ENCODE measurements at regions not wholly inside any gene's neighbourhood (a gene's known extent, or its start where the extent isn't known, plus 50 kb on each side); places are given as distances from the start of the nearest gene placed in this dataset.
"Not testable (repeated sequence)": the region's sequence is repeated elsewhere in the genome, so short reads cannot be mapped to it uniquely, and the experiment has no call there.

DNA sequence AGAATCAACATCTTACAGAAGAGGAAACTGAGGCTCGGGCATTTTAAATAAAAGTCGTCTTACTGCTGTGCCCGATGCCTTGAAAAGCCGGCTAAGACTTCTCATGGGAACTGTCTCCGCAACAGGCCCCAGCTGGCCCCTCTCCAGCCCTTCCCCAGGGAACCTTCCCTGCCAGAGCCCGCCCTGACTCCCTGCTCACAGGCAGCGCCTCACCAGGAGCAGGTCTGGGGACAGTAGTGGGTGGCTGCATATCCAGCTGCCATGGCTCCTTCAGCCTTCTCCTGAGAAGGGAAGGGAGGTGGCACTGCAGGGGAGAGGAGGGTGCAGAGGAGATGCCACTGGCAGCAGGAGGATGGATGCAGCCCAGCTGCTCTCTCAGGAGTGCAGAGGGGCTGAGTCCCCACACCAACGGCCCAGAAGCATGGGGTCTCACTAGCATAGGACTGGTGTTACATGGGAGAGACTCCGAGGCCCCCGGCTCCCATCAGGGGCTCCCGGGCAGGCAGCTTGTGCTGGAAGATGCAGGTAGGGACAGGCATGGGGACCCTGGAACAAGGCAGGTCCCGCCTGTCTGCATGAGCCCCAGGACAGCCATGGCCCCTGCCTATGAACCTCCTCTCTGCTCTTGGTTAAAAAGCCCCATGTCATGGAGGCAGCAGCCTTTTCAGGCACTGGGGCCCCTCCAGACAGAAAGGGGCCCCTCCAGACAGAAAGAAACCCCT, 216.4 kb upstream of the SGCG start:
- no peak overlapping the region for H3K27ac Mint-ChIP-seq

GRCh38 chr13:22965011-22965857, 215.5 kb upstream of the SGCG start:
- not testable (repeated sequence) for H3K4me1 Mint-ChIP-seq, H3K27ac Mint-ChIP-seq, H3K36me3 Mint-ChIP-seq, H3K9me3 Mint-ChIP-seq, H3K4me3 Mint-ChIP-seq, DNase-seq, H3K27me3 Mint-ChIP-seq

More for the DNA sequence above, 216.4 kb upstream of the SGCG start:
- H3K27me3 Mint-ChIP-seq = peaks cover 6% of the 10 kb centered on the region
- H3K9me3 Mint-ChIP-seq = no peaks in the 10 kb centered on the region
- H3K4me3 Mint-ChIP-seq = no peak overlapping the region
- DNase-seq = no peak
- H3K4me1 Mint-ChIP-seq = no peaks in the 10 kb centered on the region
- no peaks in the 10 kb centered on the region for H3K36me3 Mint-ChIP-seq

DNA sequence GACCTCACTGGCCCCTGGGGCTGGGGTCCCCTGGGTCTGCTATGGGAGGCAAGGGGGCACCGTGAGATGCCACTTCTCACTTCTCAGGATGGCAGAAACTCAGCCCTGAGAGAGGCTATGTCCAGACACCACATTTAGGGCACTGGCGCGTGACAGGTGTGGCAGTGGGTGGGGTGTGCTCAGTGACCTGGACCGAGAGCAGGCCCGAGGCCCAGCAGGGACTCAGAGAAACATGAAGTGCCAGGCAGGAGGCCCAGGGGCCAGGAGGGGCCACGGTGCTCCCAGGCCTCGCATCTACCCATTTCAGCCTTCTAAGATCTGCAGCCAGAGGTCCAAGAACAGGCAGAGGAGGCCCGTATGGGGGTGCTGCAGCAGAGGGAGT, 214.9 kb upstream of the SGCG start:
- not testable (repeated sequence) for H3K27ac Mint-ChIP-seq, DNase-seq, H3K4me1 Mint-ChIP-seq, H3K27me3 Mint-ChIP-seq, H3K4me3 Mint-ChIP-seq, H3K9me3 Mint-ChIP-seq, H3K36me3 Mint-ChIP-seq

- H3K4me3 Mint-ChIP-seq, H3K36me3 Mint-ChIP-seq, H3K27ac Mint-ChIP-seq, H3K9me3 Mint-ChIP-seq, H3K27me3 Mint-ChIP-seq, H3K4me1 Mint-ChIP-seq, DNase-seq: not testable (repeated sequence)
These were observed 214.0 kb upstream of the SGCG start for GRCh38 chr13:22966753-22967152.

GRCh38 chr13:22967669-22968068, 213.1 kb upstream of the SGCG start:
- H3K9me3 Mint-ChIP-seq = no peaks in the 10 kb centered on the region
- H3K4me1 Mint-ChIP-seq = no peaks in the 10 kb centered on the region
- no peak overlapping the region for H3K27ac Mint-ChIP-seq
- no peak for DNase-seq
- H3K36me3 Mint-ChIP-seq = no peaks in the 10 kb centered on the region
- no peak overlapping the region for H3K4me3 Mint-ChIP-seq
- H3K27me3 Mint-ChIP-seq = no peaks in the 10 kb centered on the region

GRCh38 chr13:22979952-22980351, 200.8 kb upstream of the SGCG start:
- peaks cover 5% of the 10 kb centered on the region for H3K27me3 Mint-ChIP-seq
- peaks cover 6% of the 10 kb centered on the region for H3K9me3 Mint-ChIP-seq
- H3K27ac Mint-ChIP-seq = no peak overlapping the region
- no peak overlapping the region for H3K4me3 Mint-ChIP-seq
- H3K4me1 Mint-ChIP-seq = no peaks in the 10 kb centered on the region
- no peaks in the 10 kb centered on the region for H3K36me3 Mint-ChIP-seq
- DNase-seq = no peak

DNA sequence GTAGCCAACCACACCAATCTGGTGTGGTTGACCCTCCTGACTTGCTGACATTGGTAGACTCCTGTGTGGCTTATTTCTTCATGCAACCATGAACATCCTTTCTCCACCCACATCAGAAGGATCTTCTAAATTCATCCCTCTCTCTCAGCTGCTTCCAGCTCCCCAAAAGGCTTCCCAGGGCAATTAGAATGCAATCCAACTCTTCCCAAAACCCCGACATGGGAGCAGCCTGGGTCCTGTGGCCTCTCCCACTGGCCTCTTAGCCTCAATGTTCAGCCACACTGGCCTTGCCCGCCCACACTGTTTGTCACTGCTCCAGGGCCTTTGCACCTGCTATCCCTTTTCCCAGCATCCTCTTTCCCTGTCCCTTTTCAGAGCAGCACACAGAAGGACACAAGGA, 199.8 kb upstream of the SGCG start:
- H3K4me1 Mint-ChIP-seq = no peaks in the 10 kb centered on the region
- peaks cover 6% of the 10 kb centered on the region for H3K9me3 Mint-ChIP-seq
- DNase-seq = no peak
- H3K36me3 Mint-ChIP-seq = no peaks in the 10 kb centered on the region
- H3K27me3 Mint-ChIP-seq = peaks cover 5% of the 10 kb centered on the region
- no peak overlapping the region for H3K27ac Mint-ChIP-seq
- H3K4me3 Mint-ChIP-seq = no peak overlapping the region

DNA sequence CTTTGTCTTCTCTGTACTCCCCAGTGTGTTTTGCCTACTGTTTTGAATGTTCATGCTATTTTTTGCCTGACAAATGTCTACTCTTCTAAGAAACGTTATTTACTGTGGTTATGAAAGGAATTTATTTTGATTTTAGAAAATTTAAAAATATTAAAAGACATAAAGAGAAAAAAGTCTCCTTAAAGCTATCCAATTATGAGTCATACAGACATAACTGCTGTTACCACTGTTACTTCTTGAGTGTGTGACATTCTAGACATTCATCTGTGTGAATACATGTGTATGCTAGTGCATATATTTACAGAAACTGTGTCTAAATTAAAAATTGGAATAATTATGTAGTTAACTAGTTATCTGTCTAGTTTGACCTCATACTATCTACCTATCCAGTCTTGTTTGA, 187.6 kb upstream of the SGCG start:
- Mint-ChIP-seq H3K27ac (no peak overlapping the region), H3K27me3 (peaks cover 4% of the 10 kb centered on the region), H3K36me3 (no peaks in the 10 kb centered on the region), H3K4me3 (no peak overlapping the region), H3K4me1 (no peaks in the 10 kb centered on the region), H3K9me3 (peaks cover 1% of the 10 kb centered on the region)
- no peak for DNase-seq

DNA sequence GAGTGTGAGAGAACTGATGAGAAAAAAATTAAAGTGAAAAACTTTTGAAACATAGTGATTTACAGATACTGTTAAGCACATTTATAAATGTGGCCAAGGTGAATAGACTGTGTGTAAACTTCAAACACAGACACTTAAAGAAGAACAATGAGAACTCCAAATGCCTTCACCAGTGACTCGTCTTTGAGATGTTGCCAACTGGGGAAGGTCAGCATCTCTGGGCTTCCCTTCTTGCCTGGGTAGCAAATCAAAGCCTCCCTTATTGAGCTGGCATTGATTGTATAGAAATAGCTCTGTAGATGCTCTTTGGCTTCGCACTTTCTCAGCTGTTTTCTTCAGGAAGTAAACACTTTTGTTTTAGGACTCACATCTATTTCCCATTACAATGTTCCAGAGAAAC, 177.3 kb upstream of the SGCG start:
- Mint-ChIP-seq H3K4me1 (no peaks in the 10 kb centered on the region), H3K27me3 (peaks cover 3% of the 10 kb centered on the region), H3K4me3 (no peak overlapping the region), H3K9me3 (peaks cover 9% of the 10 kb centered on the region), H3K36me3 (no peaks in the 10 kb centered on the region), H3K27ac (no peak overlapping the region)
- no peak for DNase-seq

DNA sequence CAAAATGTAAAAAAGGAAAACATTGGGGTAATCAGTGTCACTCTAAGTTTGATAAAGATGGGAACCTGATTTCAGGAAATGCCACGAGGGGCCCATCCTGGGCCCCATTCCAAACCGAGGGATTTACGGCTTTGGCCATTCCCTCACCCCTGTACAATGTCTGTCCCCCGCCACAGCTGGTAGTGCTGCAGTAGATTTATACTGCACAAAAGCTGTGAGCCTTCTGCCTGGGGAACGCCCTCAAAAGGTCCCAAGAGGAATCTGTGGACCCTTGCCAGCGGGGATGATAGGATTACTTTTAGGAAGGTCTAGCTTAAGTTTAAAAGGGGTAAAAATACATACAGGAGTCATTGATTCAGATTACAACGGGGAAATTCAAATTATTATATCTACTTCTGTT, 173.4 kb upstream of the SGCG start:
- H3K27me3 Mint-ChIP-seq = peaks cover 3% of the 10 kb centered on the region
- H3K4me1 Mint-ChIP-seq = no peaks in the 10 kb centered on the region
- peaks cover 2% of the 10 kb centered on the region for H3K9me3 Mint-ChIP-seq
- no peak overlapping the region for H3K27ac Mint-ChIP-seq
- H3K4me3 Mint-ChIP-seq = no peak overlapping the region
- no peak for DNase-seq
- no peaks in the 10 kb centered on the region for H3K36me3 Mint-ChIP-seq

DNA sequence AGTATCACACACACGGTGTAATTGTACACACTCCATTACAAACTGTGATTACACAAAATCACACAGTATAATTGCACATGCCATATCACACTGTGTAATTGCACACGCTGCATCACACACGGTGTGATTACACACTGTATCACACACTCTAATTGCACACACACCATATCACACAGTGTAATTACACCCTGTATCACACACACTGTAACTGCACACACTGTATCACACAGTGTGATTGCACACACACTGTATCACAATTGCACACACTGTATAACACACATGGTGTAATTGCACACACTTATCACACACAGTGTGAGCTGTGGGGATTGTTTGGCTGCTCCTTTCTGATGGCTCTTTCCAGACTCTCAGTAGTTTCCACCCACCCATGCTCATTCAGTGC, 162.6 kb upstream of the SGCG start:
- Mint-ChIP-seq H3K36me3 (no peaks in the 10 kb centered on the region), H3K27ac (no peak overlapping the region), H3K9me3 (peaks cover 4% of the 10 kb centered on the region), H3K4me1 (no peaks in the 10 kb centered on the region), H3K4me3 (no peak overlapping the region), H3K27me3 (peaks cover 11% of the 10 kb centered on the region)
- no peak for DNase-seq

DNA sequence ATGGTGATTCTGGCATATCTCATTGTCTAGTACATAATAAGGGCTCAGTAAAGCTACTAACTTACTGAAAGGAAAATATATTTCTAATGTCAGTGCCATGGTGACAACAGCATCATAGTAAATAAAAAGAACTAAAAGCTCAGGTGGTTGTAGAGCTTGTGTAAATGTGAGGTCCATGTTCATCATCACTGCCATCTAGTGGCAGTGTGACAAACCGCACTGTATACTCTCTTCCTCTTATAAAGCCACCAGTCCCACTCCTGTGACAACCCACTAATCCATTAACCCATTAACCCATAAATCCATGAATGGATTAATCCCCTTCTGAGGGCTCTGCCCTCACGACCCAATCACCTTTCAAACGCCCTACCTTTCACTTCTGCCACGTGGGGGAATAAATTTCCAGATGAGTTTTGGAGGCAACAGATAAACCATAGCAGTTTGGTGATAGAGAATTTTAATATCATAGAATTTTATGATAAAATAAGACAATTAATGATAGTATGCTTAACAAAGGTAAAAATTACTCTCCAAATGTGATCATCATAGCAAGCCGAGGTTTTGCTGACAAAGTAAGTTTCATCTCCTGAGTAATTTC, 160.4 kb upstream of the SGCG start:
- no peak for DNase-seq
- no peak overlapping the region for H3K4me3 Mint-ChIP-seq
- no peaks in the 10 kb centered on the region for H3K4me1 Mint-ChIP-seq
- peaks cover 14% of the 10 kb centered on the region for H3K27me3 Mint-ChIP-seq
- no peak overlapping the region for H3K27ac Mint-ChIP-seq
- no peaks in the 10 kb centered on the region for H3K36me3 Mint-ChIP-seq
- peaks cover 2% of the 10 kb centered on the region for H3K9me3 Mint-ChIP-seq

GRCh38 chr13:23021906-23022305, 158.9 kb upstream of the SGCG start:
- no peak overlapping the region for H3K4me3 Mint-ChIP-seq
- peaks cover 10% of the 10 kb centered on the region for H3K27me3 Mint-ChIP-seq
- H3K36me3 Mint-ChIP-seq = no peaks in the 10 kb centered on the region
- H3K4me1 Mint-ChIP-seq = peaks cover 4% of the 10 kb centered on the region
- no peak for DNase-seq
- no peaks in the 10 kb centered on the region for H3K9me3 Mint-ChIP-seq
- H3K27ac Mint-ChIP-seq = no peak overlapping the region

- H3K4me1 Mint-ChIP-seq = peaks cover 4% of the 10 kb centered on the region
- no peaks in the 10 kb centered on the region for H3K36me3 Mint-ChIP-seq
- H3K27ac Mint-ChIP-seq = no peak overlapping the region
These were observed 158.1 kb upstream of the SGCG start for GRCh38 chr13:23022704-23023103.

GRCh38 chr13:23025864-23026608, 154.7 kb upstream of the SGCG start:
- no peak for DNase-seq
- Mint-ChIP-seq H3K9me3 (no peaks in the 10 kb centered on the region), H3K27ac (no peak overlapping the region), H3K4me3 (no peak overlapping the region), H3K36me3 (no peaks in the 10 kb centered on the region), H3K4me1 (peaks cover 4% of the 10 kb centered on the region), H3K27me3 (peaks cover 11% of the 10 kb centered on the region)

More at GRCh38 chr13:23022704-23023103, 158.1 kb upstream of the SGCG start:
- Mint-ChIP-seq H3K9me3 (no peaks in the 10 kb centered on the region), H3K4me3 (no peak overlapping the region), H3K27me3 (peaks cover 4% of the 10 kb centered on the region)
- DNase-seq = no peak

Measured in activated naive CD8-positive, alpha-beta T cell treated with anti-CD3 and anti-CD28 coated beads for 36 hours (primary cell).